ENCODE measurements at regions not wholly inside any gene's neighbourhood (a gene's known extent, or its start where the extent isn't known, plus 50 kb on each side); places are given as distances from the start of the nearest gene placed in this dataset.

DNA sequence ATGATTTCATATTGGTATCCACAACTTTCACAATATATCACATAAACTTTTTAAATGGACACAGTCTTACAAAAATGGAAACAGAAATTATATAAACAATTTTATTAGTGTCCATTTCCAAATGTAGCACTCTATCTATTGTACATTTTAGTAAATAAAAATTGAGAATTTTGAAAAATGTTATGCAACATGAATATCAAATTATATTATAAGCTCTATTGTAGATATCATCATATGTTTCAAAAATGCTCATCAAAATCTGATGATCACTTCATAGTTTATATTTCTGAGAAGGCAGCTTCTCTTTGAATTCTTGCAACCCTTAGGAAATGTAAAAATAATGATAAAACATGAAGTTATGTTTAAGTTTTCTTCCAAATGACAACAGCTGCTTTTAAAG, 1928.6 kb downstream of the PCDH9 start:
- TF ChIP-seq, protein P1, sequence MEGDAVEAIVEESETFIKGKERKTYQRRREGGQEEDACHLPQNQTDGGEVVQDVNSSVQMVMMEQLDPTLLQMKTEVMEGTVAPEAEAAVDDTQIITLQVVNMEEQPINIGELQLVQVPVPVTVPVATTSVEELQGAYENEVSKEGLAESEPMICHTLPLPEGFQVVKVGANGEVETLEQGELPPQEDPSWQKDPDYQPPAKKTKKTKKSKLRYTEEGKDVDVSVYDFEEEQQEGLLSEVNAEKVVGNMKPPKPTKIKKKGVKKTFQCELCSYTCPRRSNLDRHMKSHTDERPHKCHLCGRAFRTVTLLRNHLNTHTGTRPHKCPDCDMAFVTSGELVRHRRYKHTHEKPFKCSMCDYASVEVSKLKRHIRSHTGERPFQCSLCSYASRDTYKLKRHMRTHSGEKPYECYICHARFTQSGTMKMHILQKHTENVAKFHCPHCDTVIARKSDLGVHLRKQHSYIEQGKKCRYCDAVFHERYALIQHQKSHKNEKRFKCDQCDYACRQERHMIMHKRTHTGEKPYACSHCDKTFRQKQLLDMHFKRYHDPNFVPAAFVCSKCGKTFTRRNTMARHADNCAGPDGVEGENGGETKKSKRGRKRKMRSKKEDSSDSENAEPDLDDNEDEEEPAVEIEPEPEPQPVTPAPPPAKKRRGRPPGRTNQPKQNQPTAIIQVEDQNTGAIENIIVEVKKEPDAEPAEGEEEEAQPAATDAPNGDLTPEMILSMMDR (conservative IDR thresholded peaks at IDR 0.05; ENCODE audit: low read length), result no peak
- TF ChIP-seq EZH2phosphoT487 (IDR thresholded peaks at IDR 0.05; ENCODE audit: borderline replicate concordance), result no peak

Data from Loucy (cell line).